ENCODE measurements at regions not wholly inside any gene's neighbourhood (a gene's known extent, or its start where the extent isn't known, plus 50 kb on each side); places are given as distances from the start of the nearest gene placed in this dataset.

- no peaks in the 10 kb centered on the region for H3K36me3 Mint-ChIP-seq (ENCODE audit: low read depth)
- peaks cover 7% of the 10 kb centered on the region for H3K27me3 Mint-ChIP-seq (ENCODE audit: low read depth, poor library complexity)
- H3K9me3 Mint-ChIP-seq = no peaks in the 10 kb centered on the region
- TF ChIP-seq, protein P1, sequence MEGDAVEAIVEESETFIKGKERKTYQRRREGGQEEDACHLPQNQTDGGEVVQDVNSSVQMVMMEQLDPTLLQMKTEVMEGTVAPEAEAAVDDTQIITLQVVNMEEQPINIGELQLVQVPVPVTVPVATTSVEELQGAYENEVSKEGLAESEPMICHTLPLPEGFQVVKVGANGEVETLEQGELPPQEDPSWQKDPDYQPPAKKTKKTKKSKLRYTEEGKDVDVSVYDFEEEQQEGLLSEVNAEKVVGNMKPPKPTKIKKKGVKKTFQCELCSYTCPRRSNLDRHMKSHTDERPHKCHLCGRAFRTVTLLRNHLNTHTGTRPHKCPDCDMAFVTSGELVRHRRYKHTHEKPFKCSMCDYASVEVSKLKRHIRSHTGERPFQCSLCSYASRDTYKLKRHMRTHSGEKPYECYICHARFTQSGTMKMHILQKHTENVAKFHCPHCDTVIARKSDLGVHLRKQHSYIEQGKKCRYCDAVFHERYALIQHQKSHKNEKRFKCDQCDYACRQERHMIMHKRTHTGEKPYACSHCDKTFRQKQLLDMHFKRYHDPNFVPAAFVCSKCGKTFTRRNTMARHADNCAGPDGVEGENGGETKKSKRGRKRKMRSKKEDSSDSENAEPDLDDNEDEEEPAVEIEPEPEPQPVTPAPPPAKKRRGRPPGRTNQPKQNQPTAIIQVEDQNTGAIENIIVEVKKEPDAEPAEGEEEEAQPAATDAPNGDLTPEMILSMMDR (IDR thresholded peaks at IDR 0.05) = no peak
- H3K4me3 Mint-ChIP-seq = no peak overlapping the region
- no peak for DNase-seq
- no peak overlapping the region for H3K27ac Mint-ChIP-seq
- H3K4me1 Mint-ChIP-seq = peaks cover 6% of the 10 kb centered on the region
Measured at GRCh38 chr1:57820356-57821095, 396.7 kb upstream of the DAB1 start.

DNA sequence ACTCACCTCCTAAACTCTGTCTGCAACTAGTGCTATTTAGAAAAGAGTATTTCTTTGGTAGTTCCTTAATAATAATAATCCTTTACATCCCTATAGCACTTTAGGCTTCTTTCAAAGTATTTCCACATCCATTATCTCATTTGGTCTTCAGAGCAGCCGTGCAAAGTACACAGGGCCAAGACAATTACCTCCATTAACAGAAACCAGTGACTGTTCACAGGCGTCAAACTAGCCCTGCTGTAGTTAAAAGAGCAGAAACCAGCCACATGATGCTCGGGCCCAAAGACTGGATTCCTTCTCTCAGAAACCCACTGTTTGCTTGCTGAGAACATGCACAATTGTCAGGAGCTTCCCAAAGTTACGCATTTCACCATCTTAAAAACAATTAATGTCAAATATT, 396.0 kb upstream of the DAB1 start:
- H3K36me3 Mint-ChIP-seq (ENCODE audit: low read depth) = no peaks in the 10 kb centered on the region
- no peak for DNase-seq
- H3K27ac Mint-ChIP-seq = no peak overlapping the region
- no peak overlapping the region for H3K4me3 Mint-ChIP-seq
- peaks cover 11% of the 10 kb centered on the region for H3K27me3 Mint-ChIP-seq (ENCODE audit: low read depth, poor library complexity)
- no peaks in the 10 kb centered on the region for H3K9me3 Mint-ChIP-seq
- peaks cover 6% of the 10 kb centered on the region for H3K4me1 Mint-ChIP-seq
- TF ChIP-seq, protein P1 (IDR thresholded peaks at IDR 0.05) = no peak

GRCh38 chr1:57803586-57803985, 379.7 kb upstream of the DAB1 start:
- H3K27ac Mint-ChIP-seq = no peak overlapping the region
- no peaks in the 10 kb centered on the region for H3K4me1 Mint-ChIP-seq
- H3K27me3 Mint-ChIP-seq (ENCODE audit: low read depth, poor library complexity) = no peaks in the 10 kb centered on the region
- TF ChIP-seq, protein P1 (IDR thresholded peaks at IDR 0.05) = no peak
- no peak for DNase-seq
- H3K36me3 Mint-ChIP-seq (ENCODE audit: low read depth) = no peaks in the 10 kb centered on the region
- H3K4me3 Mint-ChIP-seq = no peak overlapping the region
- no peaks in the 10 kb centered on the region for H3K9me3 Mint-ChIP-seq

- Mint-ChIP-seq H3K4me3 (no peak overlapping the region), H3K27ac (no peak overlapping the region), H3K36me3 (ENCODE audit: low read depth) (no peaks in the 10 kb centered on the region), H3K4me1 (no peaks in the 10 kb centered on the region), H3K27me3 (ENCODE audit: low read depth, poor library complexity) (no peaks in the 10 kb centered on the region), H3K9me3 (no peaks in the 10 kb centered on the region)
- TF ChIP-seq, protein P1 (IDR thresholded peaks at IDR 0.05) = no peak
- no peak for DNase-seq
Measured at GRCh38 chr1:57800376-57800775, 376.5 kb upstream of the DAB1 start.

- TF ChIP-seq, protein P1 (IDR thresholded peaks at IDR 0.05) = no peak
- Mint-ChIP-seq H3K4me3 (no peak overlapping the region), H3K27me3 (ENCODE audit: low read depth, poor library complexity) (no peaks in the 10 kb centered on the region), H3K9me3 (no peaks in the 10 kb centered on the region), H3K4me1 (no peaks in the 10 kb centered on the region), H3K36me3 (ENCODE audit: low read depth) (no peaks in the 10 kb centered on the region), H3K27ac (no peak overlapping the region)
- no peak for DNase-seq
Measured at GRCh38 chr1:57799490-57800115, 375.7 kb upstream of the DAB1 start.

GRCh38 chr1:57798543-57798942, 374.7 kb upstream of the DAB1 start:
- no peaks in the 10 kb centered on the region for H3K27me3 Mint-ChIP-seq (ENCODE audit: low read depth, poor library complexity)
- no peaks in the 10 kb centered on the region for H3K36me3 Mint-ChIP-seq (ENCODE audit: low read depth)
- TF ChIP-seq, protein P1 (IDR thresholded peaks at IDR 0.05) = no peak
- H3K27ac Mint-ChIP-seq = no peak overlapping the region
- no peaks in the 10 kb centered on the region for H3K4me1 Mint-ChIP-seq
- no peak for DNase-seq
- H3K4me3 Mint-ChIP-seq = no peak overlapping the region
- H3K9me3 Mint-ChIP-seq = no peaks in the 10 kb centered on the region

Measured in nephron progenitor cell (in vitro differentiated cells).